Activated CD8-positive, alpha-beta memory T cell treated with anti-CD3 and anti-CD28 coated beads for 1 hour (primary cell): ENCODE measurements at regions not wholly inside any gene's neighbourhood (a gene's known extent, or its start where the extent isn't known, plus 50 kb on each side); places are given as distances from the start of the nearest gene placed in this dataset.

Experiments used
- DNase-seq, 2 donors: peaks; one replicate each; pipeline ENCODE4 v3.0.0-alpha.2; 2020; ENCODE audit warnings: low read depth in 1 of 2; ENCODE audit errors: extremely low read depth in 1 of 2

DNA sequence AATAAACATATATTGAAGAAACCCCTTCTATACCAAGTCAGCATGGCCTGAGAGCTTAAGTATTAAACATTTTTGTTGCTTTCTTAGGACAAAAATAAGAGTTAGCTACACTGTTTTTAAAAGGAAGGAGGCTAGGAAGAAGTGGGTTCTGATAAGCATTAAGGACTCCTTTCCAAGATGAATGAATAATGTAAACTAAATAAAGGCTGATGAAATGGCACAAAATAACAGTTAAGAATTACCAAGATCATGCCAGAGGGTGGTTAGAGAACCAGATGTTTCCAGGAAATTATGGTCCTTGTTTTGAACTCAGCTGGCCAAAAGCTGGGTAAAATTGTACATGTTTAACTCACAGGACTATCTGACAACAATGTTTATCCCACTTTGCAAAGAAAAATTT lies 114.1 kb upstream of the ETS2 start:
- no peak for DNase-seq

DNA sequence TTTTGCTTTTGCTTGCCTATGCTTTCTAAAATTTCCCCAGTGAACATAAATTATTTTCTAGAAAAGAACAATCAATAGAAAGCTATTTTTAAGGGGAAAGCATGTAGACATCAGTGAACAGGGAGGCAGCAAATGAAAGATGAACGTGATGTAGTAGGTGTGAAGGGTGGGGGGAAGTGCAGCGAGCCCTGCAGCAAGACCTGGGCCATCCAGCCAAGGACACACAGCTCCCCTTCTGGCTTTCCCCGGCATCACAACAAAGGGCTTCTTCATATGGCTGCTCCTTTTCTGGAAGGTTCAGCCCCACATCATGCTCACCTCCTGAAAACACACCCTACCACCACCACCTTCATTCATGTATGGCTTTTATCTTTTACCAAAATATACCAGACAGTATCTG lies 109.2 kb upstream of the ETS2 start:
- no peak for DNase-seq

GRCh38 chr21:38699048-38699447 lies 106.7 kb upstream of the ETS2 start:
- DNase-seq = no peak

DNA sequence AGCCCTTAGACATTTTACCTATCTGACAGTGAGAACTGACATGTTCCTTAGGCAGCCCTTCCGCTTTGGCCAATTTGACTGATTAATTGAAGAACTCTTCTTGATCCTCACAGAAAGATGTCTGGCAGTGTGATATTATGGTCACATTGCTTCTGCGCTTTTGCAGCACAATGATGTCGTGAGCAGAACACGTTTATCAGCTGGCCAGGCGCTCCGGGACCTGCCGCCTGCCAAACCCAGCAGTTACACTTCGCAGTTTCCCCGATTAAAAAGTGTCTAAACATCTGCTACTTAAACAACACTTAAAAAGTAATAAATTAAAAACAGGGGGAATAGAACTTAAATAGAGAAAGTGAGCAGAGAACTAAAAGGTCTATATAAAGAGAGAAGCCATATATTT lies 103.5 kb upstream of the ETS2 start:
- no peak for DNase-seq

DNA sequence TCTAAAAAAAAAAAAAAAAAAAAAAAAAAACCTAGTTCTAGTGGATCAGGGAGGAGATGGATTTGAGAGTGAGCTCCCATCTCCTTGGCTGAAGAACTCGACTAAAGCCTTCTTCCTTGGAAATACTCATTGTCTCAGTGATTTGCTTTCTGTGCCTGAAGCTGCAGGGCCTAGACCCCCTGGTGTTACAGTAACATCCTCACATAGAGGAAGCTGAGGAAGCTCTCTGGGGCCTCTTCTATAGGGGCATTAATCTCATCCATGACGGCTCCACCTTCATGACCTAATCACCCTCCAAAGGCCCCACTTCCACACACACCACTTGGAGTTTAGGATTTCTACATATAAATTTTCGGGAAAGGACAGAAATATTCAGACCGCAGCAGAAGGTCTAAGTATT lies 95.9 kb upstream of the ETS2 start:
- DNase-seq = no peak

- DNase-seq = no peak
These were observed 93.7 kb upstream of the ETS2 start for GRCh38 chr21:38712071-38712470.

GRCh38 chr21:38712664-38713063 lies 93.1 kb upstream of the ETS2 start:
- DNase-seq = no peak

GRCh38 chr21:38714039-38714817 lies 91.5 kb upstream of the ETS2 start:
- DNase-seq = no peak

DNA sequence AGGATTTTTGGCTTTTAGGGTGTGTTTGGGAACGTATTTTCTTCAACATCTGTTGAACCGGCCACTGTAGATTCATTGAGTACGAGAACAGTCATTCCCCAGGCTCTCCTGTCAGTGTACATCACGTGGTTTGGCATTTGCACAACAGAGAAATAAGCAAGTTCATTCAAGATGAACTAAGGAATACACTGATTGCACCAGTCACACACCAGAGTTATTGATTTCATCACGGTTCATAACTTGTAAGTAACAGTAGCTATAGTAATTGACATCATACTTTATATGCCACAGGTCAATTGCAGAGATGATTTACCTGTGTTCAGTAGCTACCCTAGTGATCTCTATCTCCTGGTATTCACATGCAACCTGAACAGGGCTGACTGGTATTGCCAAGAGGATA lies 90.7 kb upstream of the ETS2 start:
- no peak for DNase-seq

GRCh38 chr21:38716088-38716487 lies 89.6 kb upstream of the ETS2 start:
- DNase-seq = no peak

DNA sequence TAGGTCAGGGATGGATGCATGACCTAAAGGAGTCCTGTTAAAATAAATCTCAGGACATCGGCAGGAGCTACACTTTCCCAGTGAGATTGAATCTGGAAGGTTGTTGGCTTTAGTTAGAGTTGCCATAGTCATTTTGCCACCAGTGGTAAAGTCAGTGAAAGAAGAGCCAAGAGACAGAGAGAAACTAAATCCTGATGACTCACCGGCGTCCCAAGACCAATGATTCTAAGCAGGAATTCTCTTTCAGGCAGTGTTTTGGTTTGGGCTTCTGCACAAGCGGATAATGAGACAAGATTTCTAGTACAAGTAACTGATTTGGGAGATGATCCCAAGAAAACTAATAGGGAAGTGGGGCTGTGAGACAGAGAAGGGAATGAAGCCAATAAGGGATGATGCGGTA lies 88.8 kb upstream of the ETS2 start:
- no peak for DNase-seq

DNA sequence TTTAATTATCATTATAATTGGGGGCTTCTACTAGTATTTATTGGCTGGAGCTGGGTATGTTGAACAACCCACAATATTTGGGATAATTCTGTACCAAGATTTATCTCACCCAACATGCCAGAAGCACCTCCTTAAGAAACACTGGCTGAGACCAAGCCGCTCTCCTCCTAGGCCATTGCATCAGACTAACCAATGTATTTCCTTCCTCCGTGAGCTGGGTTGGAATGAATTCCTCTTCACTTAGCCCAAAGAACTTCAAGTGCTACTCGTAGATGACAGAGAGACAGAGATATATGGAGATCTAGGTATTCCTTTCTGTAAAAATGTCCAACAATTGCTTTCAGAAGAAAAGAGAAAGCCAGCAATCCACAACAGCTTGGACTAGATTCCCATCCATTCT lies 87.2 kb upstream of the ETS2 start:
- DNase-seq = no peak

DNA sequence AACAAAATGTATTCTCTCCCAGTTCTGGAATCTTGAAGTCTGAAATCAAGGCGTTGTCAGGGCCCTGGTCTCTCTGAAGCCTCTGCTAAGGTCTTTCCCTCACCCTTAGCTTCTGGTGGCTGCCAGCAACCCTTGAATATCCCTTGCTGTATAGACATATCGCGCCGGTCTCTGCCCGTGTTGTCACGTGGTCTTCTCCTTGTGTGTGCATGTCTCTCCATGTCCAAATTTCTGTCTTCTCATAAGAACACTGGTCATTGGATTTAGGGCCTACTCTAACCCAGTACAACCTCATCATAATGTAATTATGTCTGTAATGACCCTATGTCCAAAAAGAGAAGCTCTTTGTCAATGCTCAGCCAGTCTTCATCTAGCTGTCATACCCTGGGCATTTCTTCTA lies 85.7 kb upstream of the ETS2 start:
- no peak for DNase-seq

- DNase-seq = no peak
These were observed 84.7 kb upstream of the ETS2 start for GRCh38 chr21:38721055-38721454.

GRCh38 chr21:38721958-38722357 lies 83.8 kb upstream of the ETS2 start:
- no peak for DNase-seq

- no peak for DNase-seq
These were observed 80.3 kb upstream of the ETS2 start for GRCh38 chr21:38725196-38726157.

DNA sequence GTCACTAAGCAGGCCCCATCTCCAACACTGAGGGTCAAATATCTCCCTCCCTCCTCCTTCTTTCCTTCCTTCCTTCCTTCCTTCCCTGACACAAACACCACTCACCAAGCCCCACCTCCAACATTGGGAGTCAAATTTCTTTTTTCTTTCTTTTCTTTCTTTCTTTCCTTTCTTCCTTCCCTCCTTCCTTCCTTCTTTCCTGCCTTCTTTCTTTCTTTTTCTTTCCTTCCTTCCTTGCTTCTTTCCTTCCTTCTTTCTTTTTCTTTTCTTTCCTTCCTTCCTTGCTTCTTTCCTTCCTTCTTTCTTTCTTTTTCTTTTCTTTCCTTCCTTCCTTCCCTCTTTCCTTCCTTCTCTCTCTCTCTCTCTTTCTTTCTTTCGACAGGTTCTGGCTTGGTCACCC lies 79.2 kb upstream of the ETS2 start:
- DNase-seq = no peak

- no peak for DNase-seq
These were observed 76.4 kb upstream of the ETS2 start for GRCh38 chr21:38729291-38729690.

DNA sequence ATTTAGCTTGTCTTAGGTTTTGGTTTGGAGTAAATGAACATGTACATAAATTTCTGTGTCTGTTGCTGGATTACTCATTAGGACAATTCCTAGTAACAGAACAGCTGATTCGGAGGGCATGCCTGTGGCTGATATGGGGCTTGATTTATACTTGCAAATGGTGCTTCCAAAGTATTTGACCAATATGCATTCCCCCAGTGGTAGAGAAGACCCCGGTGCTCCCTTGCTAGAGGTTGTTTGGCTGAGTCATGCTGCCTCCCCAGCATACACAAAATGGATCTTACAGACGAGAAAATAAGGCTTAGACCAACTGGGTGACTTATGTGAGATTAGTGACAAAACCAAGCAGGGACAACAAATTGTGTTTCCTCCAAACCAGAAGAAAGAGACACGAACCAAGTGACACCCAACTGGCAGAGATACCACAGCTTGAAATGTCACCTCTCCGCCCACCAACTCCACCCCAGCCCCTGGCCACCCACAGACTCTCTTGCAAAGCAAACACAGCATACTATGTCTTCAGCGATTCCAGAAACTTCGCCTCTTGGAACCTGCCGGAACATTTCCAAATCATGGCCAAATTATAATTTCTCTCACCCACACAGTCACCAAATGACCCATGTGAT lies 75.9 kb upstream of the ETS2 start:
- DNase-seq = no peak

DNA sequence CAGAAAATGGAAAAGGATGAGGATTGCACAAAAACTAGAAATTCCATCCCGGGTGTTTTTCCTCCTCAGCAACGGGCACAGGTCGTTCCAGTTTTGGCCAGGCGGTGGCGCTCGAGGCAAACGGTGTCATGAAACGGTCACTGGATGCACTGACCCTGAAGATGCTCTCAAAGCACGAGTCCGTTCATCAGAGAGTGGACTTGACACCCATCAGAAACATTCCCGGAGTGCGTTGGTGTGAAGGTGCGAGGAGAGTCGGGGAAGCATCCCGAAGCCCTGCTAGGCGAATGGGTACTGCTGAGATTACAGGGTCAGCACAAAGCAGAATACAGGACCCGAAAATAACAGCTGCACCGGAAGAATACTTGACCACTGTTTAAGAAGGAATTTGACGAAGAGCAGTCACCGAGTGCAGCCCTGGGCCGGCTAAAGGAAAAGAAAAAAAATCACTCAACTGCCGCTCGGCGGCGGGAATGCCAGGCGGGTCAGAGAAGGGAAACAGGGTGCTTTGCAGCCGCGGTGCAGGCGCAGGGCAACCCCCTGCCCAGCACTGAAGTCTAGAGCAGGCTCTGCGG lies 71.7 kb upstream of the ETS2 start:
- peak; percentile 19 to 60 for DNase-seq

GRCh38 chr21:38734646-38735365 lies 70.9 kb upstream of the ETS2 start:
- no peak for DNase-seq
